Kidney (tissue), 13 donors: ENCODE measurements at regions not wholly inside any gene's neighbourhood (a gene's known extent, or its start where the extent isn't known, plus 50 kb on each side); places are given as distances from the start of the nearest gene placed in this dataset.

Source experiments
- DNase-seq, 5 donors: peaks; one replicate each; pipeline ENCODE4 v3.0.0-alpha.2; 2013 to 2020
- FAIRE-seq: peaks from 2 replicates; lab custom pipeline; 2012; peaks lifted over from hg19 to GRCh38; lab: Jason Lieb, UNC
- H3K27ac ChIP-seq, 2 donors: one replicate each; pipeline ENCODE4 v1.7.0; 2013; ENCODE audit warnings: low read depth in 2 of 2, low read length in 2 of 2, inconsistent platforms in 1 of 2
- H3K27me3 ChIP-seq: one replicate; pipeline ENCODE4 v1.7.1; 2013; ENCODE audit warnings: low read length, inconsistent platforms; ENCODE audit not compliant: control insufficient read depth, insufficient read depth
- H3K36me3 ChIP-seq, 3 donors: one replicate each; pipeline versions ENCODE4 v1.7.0 to v1.7.1; 2013; ENCODE audit warnings: low read length in 3 of 3, control low read depth in 1 of 3, inconsistent platforms in 1 of 3; ENCODE audit not compliant: insufficient read depth in 3 of 3, control insufficient read depth in 2 of 3
- H3K4me1 ChIP-seq, 3 donors: one replicate each; pipeline versions ENCODE4 v1.7.0 to v1.7.1; 2013; ENCODE audit warnings: low read length in 3 of 3, inconsistent platforms in 1 of 3, low read depth in 1 of 3; ENCODE audit not compliant: control insufficient read depth in 2 of 3, insufficient read depth in 2 of 3
- H3K4me3 ChIP-seq, 3 donors: one replicate each; pipeline versions ENCODE4 v1.7.0 to v1.8.1; 2013; ENCODE audit warnings: low read length in 3 of 3, control low read depth in 1 of 3, inconsistent platforms in 1 of 3
- H3K9ac ChIP-seq, 3 donors: one replicate each; pipeline versions ENCODE4 v1.7.0 to v1.7.1; 2013; ENCODE audit warnings: low read length in 3 of 3, control low read depth in 1 of 3, inconsistent platforms in 1 of 3
- H3K9me3 ChIP-seq, 3 donors: one replicate each; pipeline versions ENCODE4 v1.7.0 to v1.7.1; 2013; ENCODE audit warnings: low read length in 3 of 3, control low read depth in 1 of 3, inconsistent platforms in 1 of 3; ENCODE audit not compliant: control insufficient read depth in 2 of 3, insufficient read depth in 1 of 3
- CTCF ChIP-seq: IDR thresholded peaks from 3 replicates; pipeline ENCODE4 v1.5.1; 2012; ENCODE audit warnings: mild to moderate bottlenecking, moderate library complexity, borderline replicate concordance; ENCODE audit not compliant: insufficient read depth; ENCODE audit errors: extremely low read depth
- intact Hi-C: fragments of 100-400 bp; cut with DNase I; formaldehyde crosslinking; loops from one replicate; pipeline ENCODE4 v1.11.1; 2022
- donor health status: control.
- donor health status: control.
- donor health status: control.
- donor health status: control.
- donor health status: control.
- donor health status: DM: yes; HTN: yes; CAD: no.
- donor health status: Normal renal cell carcinoma (clear cell type).

- no peaks in the 10 kb centered on the region for H3K9me3 ChIP-seq
- no peaks in the 10 kb centered on the region for H3K4me1 ChIP-seq
- intact Hi-C loops, result no loop called here
- DNase-seq, result no peak
- no peak overlapping the region for H3K9ac ChIP-seq
- no peaks in the 10 kb centered on the region for H3K36me3 ChIP-seq
- H3K27me3 ChIP-seq, result no peaks in the 10 kb centered on the region
- H3K4me3 ChIP-seq, result no peak overlapping the region
- FAIRE-seq, result no peak
- no peak overlapping the region for H3K27ac ChIP-seq
- TF ChIP-seq CTCF, result no peak
Measured at GRCh38 chr18:35777039-35777438, 195.4 kb upstream of the RMP24 start.

- Histone ChIP-seq H3K36me3 (no peaks in the 10 kb centered on the region), H3K9me3 (no peaks in the 10 kb centered on the region), H3K27ac (no peak overlapping the region), H3K9ac (no peak overlapping the region), H3K4me3 (no peak overlapping the region), H3K4me1 (no peaks in the 10 kb centered on the region), H3K27me3 (no peaks in the 10 kb centered on the region)
- no peak for FAIRE-seq
- DNase-seq, result no peak
- intact Hi-C loops, result no loop called here
- TF ChIP-seq CTCF, result no peak
Measured at GRCh38 chr18:35778850-35779627, 193.4 kb upstream of the RMP24 start.

- no peak for FAIRE-seq
Measured at GRCh38 chr18:35780937-35781336, 191.5 kb upstream of the RMP24 start.

More at GRCh38 chr18:35780937-35781336, 191.5 kb upstream of the RMP24 start:
- Histone ChIP-seq H3K36me3 (no peaks in the 10 kb centered on the region), H3K9me3 (no peaks in the 10 kb centered on the region), H3K4me1 (no peaks in the 10 kb centered on the region), H3K27me3 (no peaks in the 10 kb centered on the region), H3K4me3 (no peak overlapping the region), H3K9ac (no peak overlapping the region), H3K27ac (no peak overlapping the region)
- TF ChIP-seq CTCF, result no peak
- DNase-seq, result no peak
- intact Hi-C loops, result no loop called here
